ENCODE measurements at regions not wholly inside any gene's neighbourhood (a gene's known extent, or its start where the extent isn't known, plus 50 kb on each side); places are given as distances from the start of the nearest gene placed in this dataset.

DNA sequence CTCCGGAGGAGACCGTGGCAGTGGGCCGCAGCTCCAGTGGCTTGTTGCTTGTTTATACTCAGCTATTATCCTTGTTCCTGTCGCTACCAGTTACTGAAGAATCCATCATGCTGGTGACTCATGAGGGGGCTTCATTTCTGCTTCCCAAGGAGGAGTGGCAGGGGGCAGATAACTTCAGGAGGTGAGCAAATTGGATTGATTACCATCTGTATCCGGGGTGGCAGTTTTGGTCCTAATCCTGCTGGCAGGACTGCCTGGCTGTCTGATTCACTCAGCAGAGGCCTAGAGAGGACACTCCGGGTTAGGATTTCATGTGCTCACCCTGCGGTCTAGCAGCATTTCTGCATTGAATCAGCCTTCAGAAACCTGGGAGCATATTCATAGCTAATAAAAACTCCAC lies 230.0 kb downstream of the ACTR3 start:
- TF ChIP-seq, protein P1, sequence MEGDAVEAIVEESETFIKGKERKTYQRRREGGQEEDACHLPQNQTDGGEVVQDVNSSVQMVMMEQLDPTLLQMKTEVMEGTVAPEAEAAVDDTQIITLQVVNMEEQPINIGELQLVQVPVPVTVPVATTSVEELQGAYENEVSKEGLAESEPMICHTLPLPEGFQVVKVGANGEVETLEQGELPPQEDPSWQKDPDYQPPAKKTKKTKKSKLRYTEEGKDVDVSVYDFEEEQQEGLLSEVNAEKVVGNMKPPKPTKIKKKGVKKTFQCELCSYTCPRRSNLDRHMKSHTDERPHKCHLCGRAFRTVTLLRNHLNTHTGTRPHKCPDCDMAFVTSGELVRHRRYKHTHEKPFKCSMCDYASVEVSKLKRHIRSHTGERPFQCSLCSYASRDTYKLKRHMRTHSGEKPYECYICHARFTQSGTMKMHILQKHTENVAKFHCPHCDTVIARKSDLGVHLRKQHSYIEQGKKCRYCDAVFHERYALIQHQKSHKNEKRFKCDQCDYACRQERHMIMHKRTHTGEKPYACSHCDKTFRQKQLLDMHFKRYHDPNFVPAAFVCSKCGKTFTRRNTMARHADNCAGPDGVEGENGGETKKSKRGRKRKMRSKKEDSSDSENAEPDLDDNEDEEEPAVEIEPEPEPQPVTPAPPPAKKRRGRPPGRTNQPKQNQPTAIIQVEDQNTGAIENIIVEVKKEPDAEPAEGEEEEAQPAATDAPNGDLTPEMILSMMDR (conservative IDR thresholded peaks at IDR 0.05 in 1 of 2, IDR thresholded peaks at IDR 0.05 in 1 of 2; ENCODE audit: low read depth in 1 of 2, low read length in 2 of 2): no peak
- TF ChIP-seq EZH2 (IDR thresholded peaks at IDR 0.05; ENCODE audit: low read length, missing control alignments): no peak

Data from fibroblast of lung (primary cell).